ENCODE measurements at regions not wholly inside any gene's neighbourhood (a gene's known extent, or its start where the extent isn't known, plus 50 kb on each side); places are given as distances from the start of the nearest gene placed in this dataset.

GRCh38 chr10:62548686-62549085, 174.5 kb downstream of the ZNF365 start:
- no peak for DNase-seq (ENCODE audit: low spot score)
- in situ Hi-C loops (cut with MboI; ENCODE audit: low sequenced_read_pairs, unreplicated experiment), result no loop called here
- TF ChIP-seq CTCF (IDR thresholded peaks at IDR 0.05; ENCODE audit: borderline replicate concordance, control extremely low read depth, extremely low read depth, insufficient read depth, missing control alignments), result no peak

- no peak for DNase-seq (ENCODE audit: low spot score)
- no peak for TF ChIP-seq CTCF (IDR thresholded peaks at IDR 0.05; ENCODE audit: borderline replicate concordance, control extremely low read depth, extremely low read depth, insufficient read depth, missing control alignments)
- in situ Hi-C loops (cut with MboI; ENCODE audit: low sequenced_read_pairs, unreplicated experiment), result no loop called here
Measured at GRCh38 chr10:62550173-62550572, 176.0 kb downstream of the ZNF365 start.

- peak; percentile 46 for TF ChIP-seq CTCF (IDR thresholded peaks at IDR 0.05; ENCODE audit: borderline replicate concordance, control extremely low read depth, extremely low read depth, insufficient read depth, missing control alignments)
- DNase-seq (ENCODE audit: low spot score), result peak; percentile 27
- in situ Hi-C loops (cut with MboI; ENCODE audit: low sequenced_read_pairs, unreplicated experiment), result no loop called here
Measured at GRCh38 chr10:62554632-62555199, 180.5 kb downstream of the ZNF365 start.

GRCh38 chr10:62559481-62560200, 185.5 kb downstream of the ZNF365 start:
- in situ Hi-C loops (cut with MboI; ENCODE audit: low sequenced_read_pairs, unreplicated experiment), result loop anchor here (10.0 kb wide), 1 partner anchor 125 kb away; no protein-coding TSS in a partner anchor
- DNase-seq (ENCODE audit: low spot score), result no peak
- TF ChIP-seq CTCF (IDR thresholded peaks at IDR 0.05; ENCODE audit: borderline replicate concordance, control extremely low read depth, extremely low read depth, insufficient read depth, missing control alignments), result no peak

- DNase-seq (ENCODE audit: low spot score), result no peak
- no peak for TF ChIP-seq CTCF (IDR thresholded peaks at IDR 0.05; ENCODE audit: borderline replicate concordance, control extremely low read depth, extremely low read depth, insufficient read depth, missing control alignments)
- in situ Hi-C loops (cut with MboI; ENCODE audit: low sequenced_read_pairs, unreplicated experiment), result loop anchor here (10.0 kb wide), 1 partner anchor 126 kb away; no protein-coding TSS in a partner anchor
Measured at GRCh38 chr10:62560201-62560819, 186.1 kb downstream of the ZNF365 start.

- in situ Hi-C loops (cut with MboI; ENCODE audit: low sequenced_read_pairs, unreplicated experiment), result loop anchor here (10.0 kb wide), 1 partner anchor 126 kb away; no protein-coding TSS in a partner anchor
- DNase-seq (ENCODE audit: low spot score), result no peak
- TF ChIP-seq CTCF (IDR thresholded peaks at IDR 0.05; ENCODE audit: borderline replicate concordance, control extremely low read depth, extremely low read depth, insufficient read depth, missing control alignments), result no peak
Measured at GRCh38 chr10:62561151-62561550, 187.0 kb downstream of the ZNF365 start.
